ENCODE measurements at regions not wholly inside any gene's neighbourhood (a gene's known extent, or its start where the extent isn't known, plus 50 kb on each side); places are given as distances from the start of the nearest gene placed in this dataset.

GRCh38 chr21:28828021-28828420 is 164.7 kb downstream of the LTN1 start:
- no peak for DNase-seq (ENCODE audit: low read depth)
- no peak overlapping the region for H3K4me3 ChIP-seq (replicated peaks; ENCODE audit: low read depth, low read length)
- no peak for TF ChIP-seq CTCF (IDR thresholded peaks at IDR 0.05; ENCODE audit: low read length, missing control alignments)

- TF ChIP-seq CTCF (IDR thresholded peaks at IDR 0.05; ENCODE audit: low read length, missing control alignments), result no peak
- no peak overlapping the region for H3K4me3 ChIP-seq (replicated peaks; ENCODE audit: low read depth, low read length)
- peak; percentile 36 for DNase-seq (ENCODE audit: low read depth)
Measured at GRCh38 chr21:28827422-28827821, 165.3 kb downstream of the LTN1 start.

- H3K4me3 ChIP-seq (replicated peaks; ENCODE audit: low read depth, low read length), result no peak overlapping the region
- TF ChIP-seq CTCF (IDR thresholded peaks at IDR 0.05; ENCODE audit: low read length, missing control alignments), result no peak
- no peak for DNase-seq (ENCODE audit: low read depth)
Measured at GRCh38 chr21:28826569-28826968, 166.1 kb downstream of the LTN1 start.

GRCh38 chr21:28826021-28826420 is 166.7 kb downstream of the LTN1 start:
- no peak for DNase-seq (ENCODE audit: low read depth)
- H3K4me3 ChIP-seq (replicated peaks; ENCODE audit: low read depth, low read length), result no peak overlapping the region
- TF ChIP-seq CTCF (IDR thresholded peaks at IDR 0.05; ENCODE audit: low read length, missing control alignments), result no peak

- H3K4me3 ChIP-seq (replicated peaks; ENCODE audit: low read depth, low read length), result no peak overlapping the region
- TF ChIP-seq CTCF (IDR thresholded peaks at IDR 0.05; ENCODE audit: low read length, missing control alignments), result no peak
- no peak for DNase-seq (ENCODE audit: low read depth)
Measured at GRCh38 chr21:28823429-28823828, 169.2 kb downstream of the LTN1 start.

GRCh38 chr21:28822486-28823335 is 170.0 kb downstream of the LTN1 start:
- H3K4me3 ChIP-seq (replicated peaks; ENCODE audit: low read depth, low read length), result no peak overlapping the region
- TF ChIP-seq CTCF (IDR thresholded peaks at IDR 0.05; ENCODE audit: low read length, missing control alignments), result no peak
- DNase-seq (ENCODE audit: low read depth), result peak; percentile 54

- DNase-seq (ENCODE audit: low read depth), result no peak
- H3K4me3 ChIP-seq (replicated peaks; ENCODE audit: low read depth, low read length), result no peak overlapping the region
- no peak for TF ChIP-seq CTCF (IDR thresholded peaks at IDR 0.05; ENCODE audit: low read length, missing control alignments)
Measured at GRCh38 chr21:28822123-28822399, 170.6 kb downstream of the LTN1 start.
